DOHH2 (cell line): ENCODE measurements at regions not wholly inside any gene's neighbourhood (a gene's known extent, or its start where the extent isn't known, plus 50 kb on each side); places are given as distances from the start of the nearest gene placed in this dataset.

ENCODE experiments used
- EZH2phosphoT487 ChIP-seq: fragments of 200-600 bp; sonication (generic); IDR thresholded peaks from 2 replicates; pipeline ENCODE4 v1.6.1; 2017; ENCODE audit warnings: borderline replicate concordance, mild to moderate bottlenecking, antibody characterized with exemption, low read length, moderate library complexity, mixed read lengths
- TF ChIP-seq, protein P1 (sequence below): fragments of 200-600 bp; sonication (generic); IDR thresholded peaks from one replicate; pipeline ENCODE4 v1.5.1; 2014; ENCODE audit warnings: antibody characterized with exemption, mild to moderate bottlenecking, low read depth, low read length; ENCODE audit not compliant: poor library complexity, severe bottlenecking

DNA sequence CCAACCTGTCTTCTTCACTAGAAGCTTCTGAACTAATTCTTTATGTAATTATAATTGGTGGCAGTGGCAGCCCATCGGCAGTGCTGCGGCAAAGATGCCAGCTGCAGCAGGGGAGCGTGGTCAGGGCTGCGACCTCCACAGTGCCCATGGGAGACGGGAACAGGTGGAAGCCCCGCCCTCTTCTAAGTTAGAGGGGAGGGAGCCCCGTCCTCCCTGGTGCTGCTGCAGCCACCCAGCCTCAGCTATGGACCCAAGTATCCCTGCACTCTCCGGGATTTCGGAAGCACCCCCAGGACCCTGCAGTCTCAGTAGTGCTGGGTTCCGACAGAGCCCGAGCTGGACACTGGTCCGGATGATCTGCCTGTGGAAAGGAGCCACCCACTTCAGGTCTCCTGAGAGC lies 117.0 kb upstream of the MBL2 start:
- TF ChIP-seq, protein P1, sequence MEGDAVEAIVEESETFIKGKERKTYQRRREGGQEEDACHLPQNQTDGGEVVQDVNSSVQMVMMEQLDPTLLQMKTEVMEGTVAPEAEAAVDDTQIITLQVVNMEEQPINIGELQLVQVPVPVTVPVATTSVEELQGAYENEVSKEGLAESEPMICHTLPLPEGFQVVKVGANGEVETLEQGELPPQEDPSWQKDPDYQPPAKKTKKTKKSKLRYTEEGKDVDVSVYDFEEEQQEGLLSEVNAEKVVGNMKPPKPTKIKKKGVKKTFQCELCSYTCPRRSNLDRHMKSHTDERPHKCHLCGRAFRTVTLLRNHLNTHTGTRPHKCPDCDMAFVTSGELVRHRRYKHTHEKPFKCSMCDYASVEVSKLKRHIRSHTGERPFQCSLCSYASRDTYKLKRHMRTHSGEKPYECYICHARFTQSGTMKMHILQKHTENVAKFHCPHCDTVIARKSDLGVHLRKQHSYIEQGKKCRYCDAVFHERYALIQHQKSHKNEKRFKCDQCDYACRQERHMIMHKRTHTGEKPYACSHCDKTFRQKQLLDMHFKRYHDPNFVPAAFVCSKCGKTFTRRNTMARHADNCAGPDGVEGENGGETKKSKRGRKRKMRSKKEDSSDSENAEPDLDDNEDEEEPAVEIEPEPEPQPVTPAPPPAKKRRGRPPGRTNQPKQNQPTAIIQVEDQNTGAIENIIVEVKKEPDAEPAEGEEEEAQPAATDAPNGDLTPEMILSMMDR: no peak
- no peak for TF ChIP-seq EZH2phosphoT487
